ENCODE measurements at regions not wholly inside any gene's neighbourhood (a gene's known extent, or its start where the extent isn't known, plus 50 kb on each side); places are given as distances from the start of the nearest gene placed in this dataset.
"Not testable (repeated sequence)": the region's sequence is repeated elsewhere in the genome, so short reads cannot be mapped to it uniquely, and the experiment has no call there.

DNA sequence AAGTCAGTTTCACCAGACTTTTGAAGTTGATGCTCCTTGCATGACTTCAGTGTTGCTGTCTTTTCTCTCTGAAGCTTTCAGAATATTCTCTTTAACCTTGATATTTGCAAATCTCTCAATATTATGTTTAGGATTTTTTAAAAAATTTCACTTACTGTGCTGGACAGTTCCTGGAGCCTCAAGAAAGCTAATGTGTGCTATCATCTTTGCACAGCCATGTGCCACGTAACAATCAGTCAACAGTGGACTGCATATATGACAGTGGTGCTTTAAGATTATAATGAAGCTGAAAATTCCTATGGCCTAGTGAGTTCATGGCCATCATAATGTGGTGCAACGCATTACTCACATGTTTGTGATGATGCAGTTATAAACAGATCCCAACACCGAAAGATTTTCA lies 59.1 kb upstream of the OGFRL1 start:
- no peak overlapping the region for H3K27ac ChIP-seq (ENCODE audit: low read depth, low read length)
- H3K9me3 ChIP-seq (ENCODE audit: control insufficient read depth, insufficient read depth, low read length), result no peaks in the 10 kb centered on the region; the same call in 1 of the 2 replicates

DNA sequence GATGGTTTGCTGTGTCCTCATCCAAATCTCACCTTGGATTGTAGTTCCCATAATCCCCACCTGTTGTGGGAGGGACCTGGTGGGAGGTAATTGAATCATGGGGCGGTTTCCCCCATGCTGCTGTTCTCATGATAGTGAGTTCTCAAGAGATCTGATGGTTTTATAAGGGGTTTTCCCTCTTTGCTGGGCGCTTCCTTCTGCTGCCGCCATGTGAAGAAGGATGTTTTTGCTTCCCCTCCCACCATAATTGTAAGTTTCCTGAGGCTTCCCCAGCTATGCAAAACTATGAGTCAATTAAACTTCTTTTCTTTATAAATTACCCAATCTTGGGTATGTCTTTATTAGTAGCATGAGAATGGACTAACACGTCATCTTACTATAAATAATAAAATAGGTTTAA lies 55.7 kb upstream of the OGFRL1 start:
- H3K4me1 ChIP-seq (ENCODE audit: control insufficient read depth, low read length), result peaks cover 17% of the 10 kb centered on the region
- H3K27me3 ChIP-seq (ENCODE audit: control insufficient read depth, low read length); H3K27ac ChIP-seq (ENCODE audit: low read depth, low read length); H3K79me2 ChIP-seq (ENCODE audit: control insufficient read depth, low read length); H3K9me2 ChIP-seq (replicated peaks; ENCODE audit: control insufficient read depth, low read length); H3K4me2 ChIP-seq (ENCODE audit: low read length); H3K4me3 ChIP-seq (ENCODE audit: low read length); H3K36me3 ChIP-seq (ENCODE audit: control insufficient read depth, low read length); H4K20me1 ChIP-seq (ENCODE audit: control insufficient read depth, insufficient read depth, low read depth, low read length); H3K9me3 ChIP-seq (ENCODE audit: control insufficient read depth, insufficient read depth, low read length); H3F3A ChIP-seq (ENCODE audit: control insufficient read depth, insufficient read depth): not testable (repeated sequence)

More for the DNA sequence above, 59.1 kb upstream of the OGFRL1 start:
- H4K20me1 ChIP-seq (ENCODE audit: control insufficient read depth, insufficient read depth, low read depth, low read length), result no peaks in the 10 kb centered on the region
- H3K79me2 ChIP-seq (ENCODE audit: control insufficient read depth, low read length), result no peaks in the 10 kb centered on the region
- TF ChIP-seq, protein P1, sequence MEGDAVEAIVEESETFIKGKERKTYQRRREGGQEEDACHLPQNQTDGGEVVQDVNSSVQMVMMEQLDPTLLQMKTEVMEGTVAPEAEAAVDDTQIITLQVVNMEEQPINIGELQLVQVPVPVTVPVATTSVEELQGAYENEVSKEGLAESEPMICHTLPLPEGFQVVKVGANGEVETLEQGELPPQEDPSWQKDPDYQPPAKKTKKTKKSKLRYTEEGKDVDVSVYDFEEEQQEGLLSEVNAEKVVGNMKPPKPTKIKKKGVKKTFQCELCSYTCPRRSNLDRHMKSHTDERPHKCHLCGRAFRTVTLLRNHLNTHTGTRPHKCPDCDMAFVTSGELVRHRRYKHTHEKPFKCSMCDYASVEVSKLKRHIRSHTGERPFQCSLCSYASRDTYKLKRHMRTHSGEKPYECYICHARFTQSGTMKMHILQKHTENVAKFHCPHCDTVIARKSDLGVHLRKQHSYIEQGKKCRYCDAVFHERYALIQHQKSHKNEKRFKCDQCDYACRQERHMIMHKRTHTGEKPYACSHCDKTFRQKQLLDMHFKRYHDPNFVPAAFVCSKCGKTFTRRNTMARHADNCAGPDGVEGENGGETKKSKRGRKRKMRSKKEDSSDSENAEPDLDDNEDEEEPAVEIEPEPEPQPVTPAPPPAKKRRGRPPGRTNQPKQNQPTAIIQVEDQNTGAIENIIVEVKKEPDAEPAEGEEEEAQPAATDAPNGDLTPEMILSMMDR (IDR thresholded peaks at IDR 0.05; ENCODE audit: low read depth, low read length, poor library complexity, severe bottlenecking), result no peak
- TF ChIP-seq EZH2phosphoT487 (IDR thresholded peaks at IDR 0.05; ENCODE audit: borderline replicate concordance, low read length), result no peak
- H3K4me1 ChIP-seq (ENCODE audit: control insufficient read depth, low read length), result peaks cover 20% of the 10 kb centered on the region
- no peaks in the 10 kb centered on the region for H3K27me3 ChIP-seq (ENCODE audit: control insufficient read depth, low read length)
- H3F3A ChIP-seq (ENCODE audit: control insufficient read depth, insufficient read depth), result no peaks in the 10 kb centered on the region
- no peak overlapping the region for H3K4me2 ChIP-seq (ENCODE audit: low read length)
- H3K9me2 ChIP-seq (replicated peaks; ENCODE audit: control insufficient read depth, low read length), result no peaks in the 10 kb centered on the region
- no peak overlapping the region for H3K4me3 ChIP-seq (ENCODE audit: low read length)
- no peaks in the 10 kb centered on the region for H3K36me3 ChIP-seq (ENCODE audit: control insufficient read depth, low read length)

DNA sequence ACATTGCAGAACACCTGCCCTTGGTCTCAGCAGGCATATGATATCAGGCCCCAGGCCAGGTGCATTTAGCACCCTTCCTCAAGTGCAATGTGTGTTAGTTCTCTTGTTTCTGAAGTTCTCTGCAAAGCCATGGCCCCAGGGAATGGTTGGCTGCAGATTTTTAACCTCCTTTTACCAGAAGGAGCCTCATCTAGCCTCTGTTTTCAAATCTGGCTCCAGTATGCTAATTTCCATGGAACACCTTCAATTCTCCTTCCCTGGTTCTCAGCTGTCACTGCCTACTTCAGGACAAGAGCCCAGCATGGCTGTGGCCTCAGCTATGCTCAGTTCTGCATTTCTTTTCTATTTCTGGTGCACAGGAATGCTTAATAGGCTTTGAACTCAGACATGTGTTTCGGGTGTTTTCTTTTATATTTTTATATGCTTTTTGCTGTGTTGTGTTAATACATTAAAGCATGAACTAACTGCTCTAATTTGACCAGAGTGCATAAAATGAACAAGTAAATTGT lies 51.6 kb upstream of the OGFRL1 start:
- TF ChIP-seq, protein P1 (IDR thresholded peaks at IDR 0.05; ENCODE audit: low read depth, low read length, poor library complexity, severe bottlenecking), result no peak
- TF ChIP-seq EZH2phosphoT487 (IDR thresholded peaks at IDR 0.05; ENCODE audit: borderline replicate concordance, low read length), result no peak
- H3K79me2 ChIP-seq (ENCODE audit: control insufficient read depth, low read length), result no peaks in the 10 kb centered on the region
- H3F3A ChIP-seq (ENCODE audit: control insufficient read depth, insufficient read depth), result no peaks in the 10 kb centered on the region
- H3K36me3 ChIP-seq (ENCODE audit: control insufficient read depth, low read length), result no peaks in the 10 kb centered on the region
- H3K4me1 ChIP-seq (ENCODE audit: control insufficient read depth, low read length), result peaks cover 7% of the 10 kb centered on the region
- 0 out of 2 replicates have a peak, but pooled peaks cover 3% of the 10 kb centered on the region for H3K9me3 ChIP-seq (ENCODE audit: control insufficient read depth, insufficient read depth, low read length)
- H4K20me1 ChIP-seq (ENCODE audit: control insufficient read depth, insufficient read depth, low read depth, low read length), result no peaks in the 10 kb centered on the region
- H3K9me2 ChIP-seq (replicated peaks; ENCODE audit: control insufficient read depth, low read length), result no peaks in the 10 kb centered on the region
- H3K4me3 ChIP-seq (ENCODE audit: low read length), result no peak overlapping the region
- H3K27me3 ChIP-seq (ENCODE audit: control insufficient read depth, low read length), result no peaks in the 10 kb centered on the region
- H3K4me2 ChIP-seq (ENCODE audit: low read length), result no peak overlapping the region
- no peak overlapping the region for H3K27ac ChIP-seq (ENCODE audit: low read depth, low read length)

GRCh38 chr6:71238351-71238750 lies 50.3 kb upstream of the OGFRL1 start:
- H3K9me2 ChIP-seq (replicated peaks; ENCODE audit: control insufficient read depth, low read length), result no peaks in the 10 kb centered on the region
- H3K9me3 ChIP-seq (ENCODE audit: control insufficient read depth, insufficient read depth, low read length), result 0 out of 2 replicates have a peak, but pooled peaks cover 3% of the 10 kb centered on the region
- H3K4me2 ChIP-seq (ENCODE audit: low read length), result no peak overlapping the region
- no peak for TF ChIP-seq EZH2phosphoT487 (IDR thresholded peaks at IDR 0.05; ENCODE audit: borderline replicate concordance, low read length)
- TF ChIP-seq, protein P1 (IDR thresholded peaks at IDR 0.05; ENCODE audit: low read depth, low read length, poor library complexity, severe bottlenecking), result no peak
- no peaks in the 10 kb centered on the region for H3K36me3 ChIP-seq (ENCODE audit: control insufficient read depth, low read length)
- H3K4me3 ChIP-seq (ENCODE audit: low read length), result no peak overlapping the region
- H3F3A ChIP-seq (ENCODE audit: control insufficient read depth, insufficient read depth), result no peaks in the 10 kb centered on the region
- peaks cover 7% of the 10 kb centered on the region for H3K4me1 ChIP-seq (ENCODE audit: control insufficient read depth, low read length)
- no peaks in the 10 kb centered on the region for H3K79me2 ChIP-seq (ENCODE audit: control insufficient read depth, low read length)
- no peak overlapping the region for H3K27ac ChIP-seq (ENCODE audit: low read depth, low read length)
- no peaks in the 10 kb centered on the region for H4K20me1 ChIP-seq (ENCODE audit: control insufficient read depth, insufficient read depth, low read depth, low read length)
- no peaks in the 10 kb centered on the region for H3K27me3 ChIP-seq (ENCODE audit: control insufficient read depth, low read length)
